Liver (tissue), 8 donors: ENCODE measurements at regions not wholly inside any gene's neighbourhood (a gene's known extent, or its start where the extent isn't known, plus 50 kb on each side); places are given as distances from the start of the nearest gene placed in this dataset.

Source experiments
- DNase-seq: peaks from one replicate; pipeline ENCODE4 v3.0.0-alpha.2; 2017; ENCODE audit warnings: low spot score
- H3K27ac ChIP-seq, 2 donors: one replicate each; pipeline ENCODE4 v1.7.0; 2013; ENCODE audit warnings: inconsistent platforms in 2 of 2, low read length in 2 of 2, control low read depth in 1 of 2, low read depth in 1 of 2, mild to moderate bottlenecking in 1 of 2
- H3K27me3 ChIP-seq, 4 donors: one replicate each; pipeline versions ENCODE4 v1.6.1 to v1.7.0; 2013; ENCODE audit warnings: low read length in 3 of 4, inconsistent platforms in 1 of 4, mild to moderate bottlenecking in 1 of 4, moderate library complexity in 1 of 4; ENCODE audit not compliant: control insufficient read depth in 4 of 4, insufficient read depth in 4 of 4
- H3K36me3 ChIP-seq, 4 donors: one replicate each; pipeline versions ENCODE4 v1.6.1 to v1.7.0; 2013; ENCODE audit warnings: low read length in 3 of 4, mild to moderate bottlenecking in 3 of 4, low read depth in 1 of 4, moderate library complexity in 1 of 4; ENCODE audit not compliant: control insufficient read depth in 4 of 4, insufficient read depth in 3 of 4
- H3K4me1 ChIP-seq, 4 donors: one replicate each; pipeline versions ENCODE4 v1.6.1 to v1.7.0; 2013; ENCODE audit warnings: low read length in 3 of 4, mild to moderate bottlenecking in 3 of 4, moderate library complexity in 1 of 4; ENCODE audit not compliant: control insufficient read depth in 4 of 4, insufficient read depth in 4 of 4
- H3K4me3 ChIP-seq, 3 donors: one replicate each; pipeline versions ENCODE4 v1.6.1 to v1.7.0; 2013; ENCODE audit warnings: low read length in 3 of 3, control low read depth in 1 of 3, low read depth in 1 of 3, mild to moderate bottlenecking in 1 of 3
- H3K9ac ChIP-seq, 2 donors: one replicate each; pipeline ENCODE4 v1.7.0; 2013; ENCODE audit warnings: low read length in 2 of 2, mild to moderate bottlenecking in 2 of 2, moderate library complexity in 2 of 2, control low read depth in 1 of 2, low read depth in 1 of 2
- H3K9me3 ChIP-seq, 4 donors: one replicate each; pipeline versions ENCODE4 v1.6.1 to v1.7.0; 2013; ENCODE audit warnings: low read length in 3 of 4; ENCODE audit not compliant: control insufficient read depth in 4 of 4
- EGR1 ChIP-seq, 2 donors: IDR thresholded peaks; 2 replicates each; pipeline ENCODE4 v1.6.1; 2016 to 2018; ENCODE audit warnings: antibody characterized with exemption in 2 of 2, low read depth in 2 of 2
- FOXA1 ChIP-seq: IDR thresholded peaks from 2 replicates; pipeline ENCODE4 v1.6.1; 2016; ENCODE audit warnings: antibody characterized with exemption
- FOXA2 ChIP-seq: IDR thresholded peaks from 2 replicates; pipeline ENCODE4 v1.6.1; 2016; ENCODE audit warnings: antibody characterized with exemption
- GABPA ChIP-seq, 2 donors: IDR thresholded peaks in 1 of 2; conservative IDR thresholded peaks in 1 of 2; 2 replicates each; pipeline ENCODE4 v1.6.1; 2016; ENCODE audit warnings: antibody characterized with exemption in 2 of 2, mild to moderate bottlenecking in 1 of 2, moderate library complexity in 1 of 2
- HNF4A ChIP-seq, 2 donors: conservative IDR thresholded peaks; 2 replicates each; pipeline ENCODE4 v1.6.1; 2016; ENCODE audit warnings: antibody characterized with exemption in 2 of 2, mild to moderate bottlenecking in 2 of 2
- HNF4G ChIP-seq: IDR thresholded peaks from 2 replicates; pipeline ENCODE4 v1.6.1; 2016; ENCODE audit warnings: antibody characterized with exemption
- JUND ChIP-seq, 2 donors: IDR thresholded peaks; 2 replicates each; pipeline ENCODE4 v1.6.1; 2016; ENCODE audit warnings: antibody characterized with exemption in 2 of 2
- NR2F2 ChIP-seq: IDR thresholded peaks from 2 replicates; pipeline ENCODE4 v1.6.1; 2016; ENCODE audit warnings: antibody characterized with exemption
- RAD21 ChIP-seq, 2 donors: IDR thresholded peaks; 2 replicates each; pipeline ENCODE4 v1.6.1; 2016; ENCODE audit warnings: antibody characterized with exemption in 2 of 2, mild to moderate bottlenecking in 2 of 2
- RXRA ChIP-seq, 2 donors: IDR thresholded peaks; 2 replicates each; pipeline ENCODE4 v1.6.1; 2017 to 2018; ENCODE audit warnings: antibody characterized with exemption in 2 of 2, mild to moderate bottlenecking in 1 of 2
- SP1 ChIP-seq: IDR thresholded peaks from 2 replicates; pipeline ENCODE4 v1.6.1; 2018; ENCODE audit warnings: antibody characterized with exemption, mild to moderate bottlenecking
- TAF1 ChIP-seq: conservative IDR thresholded peaks from 2 replicates; pipeline ENCODE4 v1.6.1; 2016; ENCODE audit warnings: antibody characterized with exemption, mild to moderate bottlenecking
- YY1 ChIP-seq: IDR thresholded peaks from 2 replicates; pipeline ENCODE4 v1.6.1; 2016; ENCODE audit warnings: antibody characterized with exemption, mild to moderate bottlenecking
- WGBS: extraction: QIAGEN DNeasy Blood & Tissue Kit; methylation state at CpG from one replicate; pipeline ENCODE4 v1.1.7; 2013; 5-methylcytosine and 5-hydroxymethylcytosine counted together
- TF ChIP-seq, protein P1 (sequence below): IDR thresholded peaks from 2 replicates; pipeline ENCODE4 v1.6.1; 2016; ENCODE audit warnings: antibody characterized with exemption
- TF ChIP-seq, protein P2 (sequence below): IDR thresholded peaks from 2 replicates; pipeline ENCODE4 v1.6.1; 2016; ENCODE audit warnings: antibody characterized with exemption
- TF ChIP-seq, protein P3 (sequence below): IDR thresholded peaks from 2 replicates; pipeline ENCODE4 v1.6.1; 2016; ENCODE audit warnings: antibody characterized with exemption, mild to moderate bottlenecking
- TF ChIP-seq, protein P4 (sequence below): fragments of 150-350 bp; IDR thresholded peaks from 2 replicates; pipeline ENCODE4 v1.5.1; 2017; ENCODE audit warnings: improper control_type of control experiment, low read depth, low read length; ENCODE audit not compliant: missing input control
- TF ChIP-seq, protein P5 (sequence below): IDR thresholded peaks from 2 replicates; pipeline ENCODE4 v1.6.1; 2016; ENCODE audit warnings: antibody characterized with exemption
- donor health status: healthy.
- donor health status: healthy.
- donor health status: healthy.
- donor health status: healthy.
- donor health status: healthy.

DNA sequence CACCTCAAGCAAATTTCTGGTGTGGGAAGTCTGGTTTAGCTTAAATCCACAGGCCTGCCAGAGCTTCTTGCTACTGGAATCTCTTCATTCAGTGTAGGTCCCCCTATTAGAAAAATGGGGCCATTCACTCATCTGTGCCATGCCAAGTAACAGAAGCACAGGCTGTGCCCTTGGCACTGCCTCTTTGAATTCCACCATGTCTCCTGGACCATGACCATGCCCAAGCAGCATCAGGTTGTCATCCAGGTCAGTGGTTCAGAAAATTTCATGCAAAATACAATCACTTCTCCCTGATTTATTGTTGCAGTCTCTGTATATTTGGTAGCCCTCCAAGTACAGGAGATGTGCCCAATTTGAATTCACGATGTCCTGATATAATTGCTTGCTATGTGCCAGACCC, 602.1 kb upstream of the ZNF385D start:
- WGBS = 68% methylated on average over 1 of the region's 1 CpG
- Histone ChIP-seq H3K9me3 (no peaks in the 10 kb centered on the region), H3K36me3 (no peaks in the 10 kb centered on the region), H3K4me3 (no peak overlapping the region), H3K4me1 (no peaks in the 10 kb centered on the region), H3K9ac (no peak overlapping the region), H3K27me3 (peaks cover 0 to 2% (median 0%) of the 10 kb centered on the region in 4 donors), H3K27ac (no peak overlapping the region)
- TF ChIP-seq FOXA2 (no peak), RXRA (IDR thresholded peaks at IDR 0.05) (no peak), RAD21 (IDR thresholded peaks at IDR 0.05) (no peak), NR2F2 (no peak), HNF4A (conservative IDR thresholded peaks at IDR 0.05) (no peak), HNF4G (no peak), EGR1 (IDR thresholded peaks at IDR 0.05; ENCODE audit: low read depth in 2 of 2) (no peak), TAF1 (no peak), SP1 (no peak), GABPA (IDR thresholded peaks at IDR 0.05 in 1 of 2, conservative IDR thresholded peaks at IDR 0.05 in 1 of 2) (no peak)
- TF ChIP-seq, protein P1, sequence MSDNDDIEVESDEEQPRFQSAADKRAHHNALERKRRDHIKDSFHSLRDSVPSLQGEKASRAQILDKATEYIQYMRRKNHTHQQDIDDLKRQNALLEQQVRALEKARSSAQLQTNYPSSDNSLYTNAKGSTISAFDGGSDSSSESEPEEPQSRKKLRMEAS = no peak
- TF ChIP-seq, protein P2, sequence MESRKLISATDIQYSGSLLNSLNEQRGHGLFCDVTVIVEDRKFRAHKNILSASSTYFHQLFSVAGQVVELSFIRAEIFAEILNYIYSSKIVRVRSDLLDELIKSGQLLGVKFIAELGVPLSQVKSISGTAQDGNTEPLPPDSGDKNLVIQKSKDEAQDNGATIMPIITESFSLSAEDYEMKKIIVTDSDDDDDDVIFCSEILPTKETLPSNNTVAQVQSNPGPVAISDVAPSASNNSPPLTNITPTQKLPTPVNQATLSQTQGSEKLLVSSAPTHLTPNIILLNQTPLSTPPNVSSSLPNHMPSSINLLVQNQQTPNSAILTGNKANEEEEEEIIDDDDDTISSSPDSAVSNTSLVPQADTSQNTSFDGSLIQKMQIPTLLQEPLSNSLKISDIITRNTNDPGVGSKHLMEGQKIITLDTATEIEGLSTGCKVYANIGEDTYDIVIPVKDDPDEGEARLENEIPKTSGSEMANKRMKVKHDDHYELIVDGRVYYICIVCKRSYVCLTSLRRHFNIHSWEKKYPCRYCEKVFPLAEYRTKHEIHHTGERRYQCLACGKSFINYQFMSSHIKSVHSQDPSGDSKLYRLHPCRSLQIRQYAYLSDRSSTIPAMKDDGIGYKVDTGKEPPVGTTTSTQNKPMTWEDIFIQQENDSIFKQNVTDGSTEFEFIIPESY = no peak
- TF ChIP-seq, protein P3, sequence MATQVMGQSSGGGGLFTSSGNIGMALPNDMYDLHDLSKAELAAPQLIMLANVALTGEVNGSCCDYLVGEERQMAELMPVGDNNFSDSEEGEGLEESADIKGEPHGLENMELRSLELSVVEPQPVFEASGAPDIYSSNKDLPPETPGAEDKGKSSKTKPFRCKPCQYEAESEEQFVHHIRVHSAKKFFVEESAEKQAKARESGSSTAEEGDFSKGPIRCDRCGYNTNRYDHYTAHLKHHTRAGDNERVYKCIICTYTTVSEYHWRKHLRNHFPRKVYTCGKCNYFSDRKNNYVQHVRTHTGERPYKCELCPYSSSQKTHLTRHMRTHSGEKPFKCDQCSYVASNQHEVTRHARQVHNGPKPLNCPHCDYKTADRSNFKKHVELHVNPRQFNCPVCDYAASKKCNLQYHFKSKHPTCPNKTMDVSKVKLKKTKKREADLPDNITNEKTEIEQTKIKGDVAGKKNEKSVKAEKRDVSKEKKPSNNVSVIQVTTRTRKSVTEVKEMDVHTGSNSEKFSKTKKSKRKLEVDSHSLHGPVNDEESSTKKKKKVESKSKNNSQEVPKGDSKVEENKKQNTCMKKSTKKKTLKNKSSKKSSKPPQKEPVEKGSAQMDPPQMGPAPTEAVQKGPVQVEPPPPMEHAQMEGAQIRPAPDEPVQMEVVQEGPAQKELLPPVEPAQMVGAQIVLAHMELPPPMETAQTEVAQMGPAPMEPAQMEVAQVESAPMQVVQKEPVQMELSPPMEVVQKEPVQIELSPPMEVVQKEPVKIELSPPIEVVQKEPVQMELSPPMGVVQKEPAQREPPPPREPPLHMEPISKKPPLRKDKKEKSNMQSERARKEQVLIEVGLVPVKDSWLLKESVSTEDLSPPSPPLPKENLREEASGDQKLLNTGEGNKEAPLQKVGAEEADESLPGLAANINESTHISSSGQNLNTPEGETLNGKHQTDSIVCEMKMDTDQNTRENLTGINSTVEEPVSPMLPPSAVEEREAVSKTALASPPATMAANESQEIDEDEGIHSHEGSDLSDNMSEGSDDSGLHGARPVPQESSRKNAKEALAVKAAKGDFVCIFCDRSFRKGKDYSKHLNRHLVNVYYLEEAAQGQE = no peak
- TF ChIP-seq, protein P4, sequence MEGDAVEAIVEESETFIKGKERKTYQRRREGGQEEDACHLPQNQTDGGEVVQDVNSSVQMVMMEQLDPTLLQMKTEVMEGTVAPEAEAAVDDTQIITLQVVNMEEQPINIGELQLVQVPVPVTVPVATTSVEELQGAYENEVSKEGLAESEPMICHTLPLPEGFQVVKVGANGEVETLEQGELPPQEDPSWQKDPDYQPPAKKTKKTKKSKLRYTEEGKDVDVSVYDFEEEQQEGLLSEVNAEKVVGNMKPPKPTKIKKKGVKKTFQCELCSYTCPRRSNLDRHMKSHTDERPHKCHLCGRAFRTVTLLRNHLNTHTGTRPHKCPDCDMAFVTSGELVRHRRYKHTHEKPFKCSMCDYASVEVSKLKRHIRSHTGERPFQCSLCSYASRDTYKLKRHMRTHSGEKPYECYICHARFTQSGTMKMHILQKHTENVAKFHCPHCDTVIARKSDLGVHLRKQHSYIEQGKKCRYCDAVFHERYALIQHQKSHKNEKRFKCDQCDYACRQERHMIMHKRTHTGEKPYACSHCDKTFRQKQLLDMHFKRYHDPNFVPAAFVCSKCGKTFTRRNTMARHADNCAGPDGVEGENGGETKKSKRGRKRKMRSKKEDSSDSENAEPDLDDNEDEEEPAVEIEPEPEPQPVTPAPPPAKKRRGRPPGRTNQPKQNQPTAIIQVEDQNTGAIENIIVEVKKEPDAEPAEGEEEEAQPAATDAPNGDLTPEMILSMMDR = no peak
- TF ChIP-seq, protein P5, sequence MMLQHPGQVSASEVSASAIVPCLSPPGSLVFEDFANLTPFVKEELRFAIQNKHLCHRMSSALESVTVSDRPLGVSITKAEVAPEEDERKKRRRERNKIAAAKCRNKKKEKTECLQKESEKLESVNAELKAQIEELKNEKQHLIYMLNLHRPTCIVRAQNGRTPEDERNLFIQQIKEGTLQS = no peak
- no peak for DNase-seq

DNA sequence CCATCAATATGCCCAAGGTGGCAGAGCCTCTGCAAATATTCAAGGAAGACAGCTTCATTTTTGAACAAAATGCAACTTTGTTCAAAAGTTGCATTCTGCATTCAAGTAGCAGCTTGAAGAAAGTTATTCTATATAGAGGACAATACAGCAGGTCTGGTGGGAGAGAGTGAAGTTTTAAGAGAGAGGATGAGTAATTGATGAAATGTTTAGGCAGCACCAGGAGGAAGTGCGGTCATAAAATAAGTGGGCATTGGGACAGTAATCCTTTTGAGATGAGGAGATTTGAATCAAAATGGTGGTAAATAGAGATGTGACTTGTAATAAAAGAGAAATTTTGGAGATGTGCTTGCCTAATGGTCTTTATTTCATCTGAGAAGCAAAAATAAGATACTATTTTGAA, 607.3 kb upstream of the ZNF385D start:
- Histone ChIP-seq H3K27me3 (peaks cover 0 to 2% (median 0%) of the 10 kb centered on the region in 4 donors), H3K4me3 (no peak overlapping the region), H3K4me1 (no peaks in the 10 kb centered on the region), H3K27ac (no peak overlapping the region), H3K36me3 (no peaks in the 10 kb centered on the region), H3K9ac (no peak overlapping the region), H3K9me3 (no peaks in the 10 kb centered on the region)
- no peak for DNase-seq
- WGBS = 90% methylated on average over 1 of the region's 1 CpG
- TF ChIP-seq JUND (IDR thresholded peaks at IDR 0.05) (no peak), TAF1 (no peak), FOXA2 (no peak), EGR1 (IDR thresholded peaks at IDR 0.05; ENCODE audit: low read depth in 2 of 2) (no peak), GABPA (IDR thresholded peaks at IDR 0.05 in 1 of 2, conservative IDR thresholded peaks at IDR 0.05 in 1 of 2) (no peak), YY1 (no peak), NR2F2 (no peak), FOXA1 (no peak)
- TF ChIP-seq, protein P3 = no peak
- TF ChIP-seq, protein P5 = no peak
- TF ChIP-seq, protein P1 = no peak
- TF ChIP-seq, protein P2 = no peak
